NCI-H1417 treated with DMSO at 0.1 percent for 48 hours (cell line): ENCODE measurements at regions not wholly inside any gene's neighbourhood (a gene's known extent, or its start where the extent isn't known, plus 50 kb on each side); places are given as distances from the start of the nearest gene placed in this dataset.
"Not testable (repeated sequence)": the region's sequence is repeated elsewhere in the genome, so short reads cannot be mapped to it uniquely, and the experiment has no call there.

Experiments
- DNase-seq: peaks from one replicate; lab custom pipeline; 2025; lab: John Stamatoyannopoulos, UW

GRCh38 chr10:83983578-83984255 is 155.6 kb upstream of the GHITM start:
- no peak for DNase-seq

DNA sequence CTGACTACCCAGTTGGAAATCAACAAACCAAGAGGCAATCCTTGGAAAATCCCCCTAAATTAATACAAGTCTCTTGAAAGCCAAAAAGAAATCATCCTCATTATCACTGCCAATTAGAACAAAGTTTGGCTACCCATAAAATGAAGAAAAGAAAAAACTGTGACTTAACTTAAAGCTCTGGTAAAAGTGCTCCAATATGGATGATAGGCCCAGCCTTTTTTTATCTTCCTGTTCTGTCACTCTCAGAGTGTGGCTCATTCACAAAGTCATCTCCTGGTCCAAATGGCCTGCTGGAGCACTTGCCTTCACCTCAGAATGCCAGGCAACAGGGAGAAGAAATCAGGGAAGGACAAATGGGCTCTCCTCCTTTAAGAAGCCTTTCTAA is 155.1 kb upstream of the GHITM start:
- DNase-seq, result no peak

DNA sequence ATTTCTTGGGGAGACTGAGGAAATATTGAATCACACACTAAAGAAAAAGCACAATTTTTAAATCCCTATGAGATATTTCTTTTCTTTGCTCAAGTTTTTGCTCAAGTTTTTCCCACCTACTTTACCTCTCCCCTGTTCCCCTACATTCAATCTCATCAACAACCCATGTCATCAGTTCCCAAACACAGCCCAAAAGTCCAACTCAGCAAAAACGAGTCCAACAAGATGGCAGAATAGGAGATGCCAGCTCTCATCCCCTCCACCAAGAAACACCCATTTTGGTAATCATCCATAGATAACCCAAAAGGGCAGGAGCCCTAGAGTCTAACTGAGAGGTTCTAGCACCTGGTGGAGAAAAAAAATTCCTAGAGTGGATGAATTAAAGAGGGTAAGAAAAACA is 152.5 kb upstream of the GHITM start:
- no peak for DNase-seq

DNA sequence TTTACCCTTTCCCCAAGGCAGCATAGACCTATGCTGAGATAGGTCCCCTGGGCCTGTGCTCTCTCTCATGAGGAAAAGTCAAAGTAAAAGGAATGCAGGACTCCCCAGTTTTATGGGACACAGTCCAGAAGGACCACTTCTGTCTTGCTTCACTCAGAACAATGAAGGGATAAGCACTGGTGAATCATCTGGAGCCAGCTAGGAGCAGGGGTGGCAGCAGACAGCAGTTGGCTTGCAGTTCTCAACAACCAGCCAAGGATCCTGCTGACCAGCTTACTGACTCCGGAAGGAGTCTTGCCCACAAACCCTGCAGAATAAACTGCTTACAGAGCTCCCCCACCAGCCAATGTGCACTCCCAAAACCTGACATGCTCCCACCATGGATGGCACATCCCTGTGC is 152.1 kb upstream of the GHITM start:
- DNase-seq, result no peak

DNA sequence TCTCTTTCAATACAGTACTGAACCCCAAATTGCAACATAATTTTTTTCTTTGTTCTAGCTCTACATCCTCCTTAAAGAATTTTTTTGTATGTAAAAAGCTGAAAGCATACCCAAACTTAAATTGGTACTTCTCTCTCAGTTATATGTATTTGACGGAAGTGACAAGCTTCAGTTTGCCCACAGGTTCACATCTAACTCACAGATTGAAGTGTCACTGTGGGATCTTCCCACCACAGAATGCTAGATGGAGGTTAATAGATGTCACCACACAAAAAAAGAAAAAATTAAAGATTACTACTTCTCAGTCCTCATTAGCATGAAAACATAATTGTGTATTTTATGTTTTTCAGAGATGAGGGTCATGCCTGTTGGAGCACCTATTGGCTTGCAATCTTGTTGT is 150.9 kb upstream of the GHITM start:
- no peak for DNase-seq

DNA sequence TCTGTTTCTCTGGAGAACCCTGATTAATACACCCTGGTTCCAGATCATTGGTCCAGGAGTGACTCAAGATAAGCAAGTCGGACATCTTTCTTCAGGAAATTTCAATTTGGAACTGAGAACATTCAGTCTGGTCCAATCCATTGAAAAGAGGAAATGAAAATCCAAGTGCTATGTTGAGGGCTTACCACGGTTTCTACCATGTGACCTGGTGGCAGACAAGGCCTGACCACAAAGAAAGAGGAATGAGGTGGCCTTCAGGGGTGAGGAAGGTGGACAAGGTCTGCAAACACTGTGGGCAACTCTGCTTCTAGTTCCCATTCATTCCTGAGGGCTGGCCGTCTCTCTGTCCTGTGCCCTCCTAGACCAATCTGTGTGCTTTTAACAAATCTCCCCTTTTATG is 149.2 kb upstream of the GHITM start:
- DNase-seq, result no peak

- DNase-seq, result no peak
Observed at GRCh38 chr10:83991986-83992753, 147.1 kb upstream of the GHITM start.

- DNase-seq, result no peak
Observed at GRCh38 chr10:83994325-83994724, 145.0 kb upstream of the GHITM start.

DNA sequence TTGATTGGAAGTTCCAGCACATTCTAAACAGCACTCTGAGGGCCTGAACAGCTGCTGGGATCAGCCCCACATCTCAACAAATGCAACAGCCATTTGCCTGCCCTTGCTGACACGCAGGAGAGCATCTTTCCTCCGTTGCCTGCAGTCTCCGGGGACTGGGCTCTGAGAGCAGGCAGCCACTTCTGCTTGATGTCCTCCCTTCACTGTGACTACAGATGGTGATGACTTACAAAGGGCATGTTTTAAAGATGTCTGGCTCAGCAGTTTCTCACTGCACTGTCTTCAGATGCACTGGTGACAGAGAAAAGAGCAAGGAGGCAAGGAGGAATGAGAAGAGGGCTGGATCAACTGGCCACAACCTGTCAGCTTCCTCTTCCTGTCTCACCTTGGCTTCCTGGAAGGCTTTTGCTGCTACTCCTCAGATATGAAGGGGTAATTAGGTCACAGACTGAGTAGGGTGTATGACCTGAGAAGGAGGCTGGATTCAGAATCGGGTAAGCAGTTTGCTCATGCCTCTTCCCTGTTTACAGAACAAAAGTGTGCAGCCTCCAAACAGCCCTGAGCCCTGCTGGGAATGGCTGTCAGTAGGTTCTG is 143.5 kb upstream of the GHITM start:
- DNase-seq, result no peak

DNA sequence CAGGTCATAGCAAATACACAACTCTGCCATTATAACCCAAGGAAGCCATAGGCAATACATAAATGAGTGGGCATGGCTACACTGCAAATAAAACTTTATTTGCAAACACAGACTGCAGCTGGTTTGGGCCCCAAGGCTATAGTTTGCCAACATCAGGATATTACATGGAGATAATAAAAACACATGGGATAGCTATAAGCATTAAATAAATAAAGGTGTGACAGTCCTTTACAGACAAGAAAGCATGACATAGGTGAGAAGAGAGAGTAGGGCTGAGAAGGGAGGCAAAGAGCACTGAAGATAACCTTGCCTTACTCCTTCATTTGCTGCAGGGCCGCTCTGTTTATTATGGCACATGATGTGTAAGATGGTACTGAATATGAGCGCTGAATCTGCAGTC is 135.1 kb upstream of the GHITM start:
- DNase-seq, result no peak

GRCh38 chr10:84005403-84005802 is 133.9 kb upstream of the GHITM start:
- no peak for DNase-seq

DNA sequence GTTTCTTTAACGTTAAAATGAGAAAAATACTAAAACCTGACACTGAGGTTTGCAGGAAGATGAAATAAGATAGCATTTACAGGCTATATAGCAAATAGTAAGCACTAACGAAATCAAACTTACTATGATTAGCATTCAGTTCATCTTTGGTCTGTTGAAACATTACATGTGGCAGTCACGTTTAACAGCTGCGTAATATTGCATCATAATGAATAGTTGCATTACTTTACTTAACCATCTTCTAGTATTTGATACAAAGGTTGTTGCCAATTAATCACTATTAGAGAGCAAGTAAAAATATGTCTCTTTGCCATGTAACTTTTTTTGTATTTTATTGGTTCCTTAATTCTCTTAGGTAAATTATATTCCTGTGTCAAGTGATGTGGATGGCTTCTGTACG is 131.8 kb upstream of the GHITM start:
- DNase-seq, result no peak

DNA sequence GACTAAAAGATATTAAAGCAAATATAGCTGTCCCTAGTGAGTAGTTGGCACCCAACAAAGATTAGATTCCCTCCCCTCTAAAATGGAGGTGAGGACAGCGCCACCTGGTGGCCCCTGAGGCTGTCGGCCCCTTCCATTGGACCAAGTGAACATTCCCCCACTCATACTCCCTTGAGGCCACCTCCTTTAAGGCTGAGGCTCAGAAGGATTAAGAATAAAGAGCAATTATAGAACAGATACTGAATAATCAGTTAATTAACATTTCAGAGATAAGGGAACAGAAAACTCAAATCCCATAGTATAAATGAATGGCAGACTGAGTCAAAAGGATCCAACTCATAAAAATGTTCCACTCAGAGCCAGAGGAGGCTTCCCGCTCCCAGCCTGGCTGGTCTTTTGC is 130.4 kb upstream of the GHITM start:
- DNase-seq, result no peak

GRCh38 chr10:84012431-84012830 is 126.9 kb upstream of the GHITM start:
- no peak for DNase-seq

- DNase-seq, result no peak
Observed at GRCh38 chr10:84012831-84013458, 126.4 kb upstream of the GHITM start.

GRCh38 chr10:84015877-84016595 is 123.3 kb upstream of the GHITM start:
- no peak for DNase-seq

- no peak for DNase-seq
Observed at GRCh38 chr10:84018826-84019225, 120.5 kb upstream of the GHITM start.

DNA sequence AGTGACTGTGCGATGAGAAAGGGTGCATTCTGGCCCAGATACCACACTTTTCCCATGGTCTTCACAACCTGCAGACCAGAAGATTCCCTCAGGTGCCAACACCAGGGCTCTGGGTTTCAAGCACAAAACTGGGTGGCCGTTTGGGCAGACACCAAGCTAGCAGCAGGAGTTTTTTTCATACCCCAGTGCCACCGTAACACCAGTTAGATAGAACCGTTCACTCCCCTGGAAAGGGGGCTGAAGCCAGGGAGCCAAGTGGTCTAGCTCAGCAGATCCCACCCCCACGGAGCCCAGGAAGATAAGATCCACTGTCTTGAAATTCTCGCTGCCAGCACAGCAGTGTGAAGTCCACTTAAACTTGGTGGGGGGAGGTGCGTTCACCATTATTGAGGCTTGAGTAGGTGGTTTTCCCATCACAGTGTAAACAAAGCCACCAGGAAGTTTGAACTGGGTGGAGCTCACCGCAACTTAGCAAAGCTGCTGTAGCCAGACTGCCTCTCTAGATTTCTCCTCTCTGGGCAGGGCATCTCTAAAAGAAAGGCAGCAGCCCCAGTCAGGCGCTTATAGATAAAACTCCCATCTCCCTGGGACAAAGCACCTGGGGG is 119.4 kb upstream of the GHITM start:
- not testable (repeated sequence) for DNase-seq

- no peak for DNase-seq
Observed at GRCh38 chr10:84026821-84027257, 112.5 kb upstream of the GHITM start.

GRCh38 chr10:84029840-84030239 is 109.5 kb upstream of the GHITM start:
- no peak for DNase-seq

DNA sequence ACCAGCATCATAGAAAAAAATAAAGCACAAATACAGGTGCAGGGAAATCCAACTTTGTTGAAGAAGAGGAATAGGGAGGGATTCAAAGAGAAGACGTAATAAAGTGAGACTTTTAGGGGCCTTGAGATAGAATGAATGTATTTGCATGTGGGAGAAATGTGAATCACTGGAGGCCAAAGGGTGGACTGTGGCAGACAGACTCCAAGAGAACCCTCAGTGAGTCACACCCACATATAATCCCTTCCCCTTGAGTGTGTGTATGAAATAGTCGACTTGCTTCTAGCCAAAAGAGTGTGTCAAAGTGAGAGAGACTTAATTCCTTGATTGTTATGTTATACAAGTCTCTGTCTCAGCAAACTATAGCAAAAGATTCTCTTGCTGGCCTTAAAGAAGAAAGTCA is 101.3 kb upstream of the GHITM start:
- DNase-seq, result no peak

DNA sequence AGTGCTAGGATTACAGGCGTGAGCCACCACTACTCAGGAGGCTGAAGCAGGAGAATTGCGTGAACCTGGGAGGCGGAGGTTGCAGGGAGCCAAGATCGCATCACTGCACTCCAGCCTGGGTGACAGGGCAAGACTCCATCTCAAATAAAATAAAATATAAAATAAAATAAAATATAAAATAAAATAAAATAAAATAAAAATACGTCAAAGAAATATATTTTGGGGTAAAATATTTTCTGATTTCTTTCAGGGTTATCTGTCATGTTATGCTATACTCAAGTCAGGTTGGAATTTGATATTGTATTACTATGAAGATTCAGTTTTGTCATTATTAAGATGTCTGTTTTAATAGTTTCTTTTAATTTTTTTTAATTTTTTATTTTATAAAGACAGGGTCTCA is 99.4 kb upstream of the GHITM start:
- DNase-seq, result no peak
